ENCODE measurements at regions not wholly inside any gene's neighbourhood (a gene's known extent, or its start where the extent isn't known, plus 50 kb on each side); places are given as distances from the start of the nearest gene placed in this dataset.
"Not testable (repeated sequence)": the region's sequence is repeated elsewhere in the genome, so short reads cannot be mapped to it uniquely, and the experiment has no call there.

DNA sequence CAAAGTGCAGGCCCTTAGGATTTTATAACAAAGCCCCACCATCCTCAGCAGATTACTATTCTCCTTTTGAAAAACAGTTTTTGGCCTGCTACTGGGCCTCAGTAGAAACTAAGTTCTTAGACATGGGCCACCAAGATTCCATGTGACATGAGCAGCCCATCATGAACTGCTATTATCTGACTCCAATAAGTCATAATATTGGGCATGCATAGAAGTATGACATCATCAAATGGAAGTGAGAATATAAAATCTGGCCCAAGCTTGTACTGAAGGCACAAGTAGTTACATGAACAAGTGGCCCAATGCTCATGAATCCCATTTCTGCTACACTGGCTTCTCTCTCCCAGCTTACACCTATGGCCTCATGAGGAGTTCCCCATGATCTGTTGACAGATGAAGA, 404.8 kb downstream of the EPHA5 start:
- DNase-seq = no peak
- ATAC-seq = no peak
- intact Hi-C loops (cut with micrococcal nuclease) = no loop called here

DNA sequence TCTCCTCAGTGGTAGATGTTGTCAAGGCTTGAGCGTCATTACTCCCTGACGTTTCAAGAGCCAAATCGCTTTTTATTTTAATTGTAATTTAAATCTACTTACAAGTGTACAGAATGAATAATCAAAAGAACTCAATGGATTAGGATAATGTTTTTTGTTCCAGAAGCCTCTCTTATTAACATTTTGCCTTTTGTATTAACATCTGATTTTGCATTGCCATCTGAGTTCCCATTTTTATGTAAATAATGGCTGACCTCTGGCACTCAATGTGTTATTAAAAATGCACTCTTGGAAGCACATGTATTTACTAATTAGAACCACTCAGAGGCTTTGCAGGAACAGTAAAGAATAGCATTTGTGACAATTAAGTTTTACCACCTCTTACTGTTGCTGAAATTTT, 411.0 kb downstream of the EPHA5 start:
- ATAC-seq (no peak), DNase-seq (no peak)
- intact Hi-C loops (cut with micrococcal nuclease) = no loop called here

DNA sequence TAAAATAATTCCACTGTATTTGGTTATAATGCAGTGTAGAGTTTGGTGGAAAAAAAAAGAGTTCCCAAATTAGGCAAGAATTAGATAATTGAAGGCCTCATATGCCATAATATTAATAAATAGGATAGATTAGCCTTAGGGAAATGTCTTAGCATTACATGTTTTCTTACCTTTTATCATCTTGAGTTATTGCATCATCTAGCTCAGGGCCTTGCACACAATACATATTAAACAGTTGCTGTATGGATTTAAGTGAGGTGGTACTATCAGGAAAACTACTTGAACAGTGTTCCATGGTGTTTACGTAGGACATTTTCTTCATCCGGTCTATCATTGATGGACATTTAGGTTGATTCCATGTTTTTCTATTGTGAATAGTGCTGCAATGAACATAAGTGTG, 419.4 kb downstream of the EPHA5 start:
- ATAC-seq (no peak), DNase-seq (no peak)
- intact Hi-C loops (cut with micrococcal nuclease) = no loop called here

DNA sequence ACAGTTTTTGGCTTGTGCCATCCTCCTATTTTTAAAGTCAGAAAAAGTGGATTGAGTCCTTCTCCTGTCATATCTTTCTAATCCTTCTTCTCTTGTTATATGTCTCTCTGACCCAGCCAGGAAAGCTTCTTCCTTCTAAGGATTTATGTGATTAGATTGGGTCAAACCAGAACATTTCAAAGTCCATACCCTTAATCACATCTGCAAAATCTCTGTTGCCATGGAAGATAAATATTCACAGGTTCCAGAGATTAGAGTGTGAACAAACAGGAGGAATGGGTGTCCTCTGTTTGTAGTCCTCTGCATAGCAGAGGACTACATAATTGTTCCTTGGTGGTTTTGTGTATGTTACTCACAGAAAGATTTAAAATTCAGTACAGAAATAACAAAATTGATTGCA, 421.2 kb downstream of the EPHA5 start:
- DNase-seq (no peak), ATAC-seq (no peak)
- intact Hi-C loops (cut with micrococcal nuclease) = no loop called here

DNA sequence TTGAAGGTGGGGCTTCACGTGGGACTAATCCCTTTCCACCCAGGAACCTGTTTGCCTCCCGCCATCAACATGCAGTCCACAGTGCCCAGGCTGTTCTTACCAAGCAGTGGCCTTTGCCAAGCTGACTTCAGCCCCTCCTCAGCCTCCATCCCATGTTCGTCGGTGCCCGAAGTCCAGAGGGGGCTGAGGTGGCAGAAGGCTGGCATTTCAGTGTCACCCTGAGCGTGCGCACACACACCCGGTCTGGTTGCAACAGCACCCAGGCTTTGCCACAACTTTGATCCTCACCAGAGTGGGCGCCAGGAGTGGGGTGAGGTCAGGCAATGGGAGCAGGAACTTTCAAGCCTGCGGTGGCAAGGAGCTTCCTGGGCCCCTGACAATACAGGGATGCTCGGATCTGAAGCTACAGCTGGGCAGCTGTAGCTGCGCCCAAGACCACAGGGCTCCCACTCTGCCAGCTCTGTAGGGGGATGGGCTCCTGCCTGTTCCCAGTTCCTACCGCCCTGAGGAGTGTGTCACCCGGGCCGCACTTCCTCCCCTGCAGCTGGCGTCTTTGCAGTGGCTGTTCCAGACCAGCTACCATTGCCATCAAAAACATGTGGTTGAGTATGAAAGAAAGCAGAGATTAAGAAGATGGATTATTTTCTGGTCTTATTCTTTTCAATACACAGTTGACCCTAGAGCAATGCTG, 428.0 kb downstream of the EPHA5 start:
- ATAC-seq = no peak
- intact Hi-C loops (cut with micrococcal nuclease) = no loop called here
- no peak for DNase-seq

DNA sequence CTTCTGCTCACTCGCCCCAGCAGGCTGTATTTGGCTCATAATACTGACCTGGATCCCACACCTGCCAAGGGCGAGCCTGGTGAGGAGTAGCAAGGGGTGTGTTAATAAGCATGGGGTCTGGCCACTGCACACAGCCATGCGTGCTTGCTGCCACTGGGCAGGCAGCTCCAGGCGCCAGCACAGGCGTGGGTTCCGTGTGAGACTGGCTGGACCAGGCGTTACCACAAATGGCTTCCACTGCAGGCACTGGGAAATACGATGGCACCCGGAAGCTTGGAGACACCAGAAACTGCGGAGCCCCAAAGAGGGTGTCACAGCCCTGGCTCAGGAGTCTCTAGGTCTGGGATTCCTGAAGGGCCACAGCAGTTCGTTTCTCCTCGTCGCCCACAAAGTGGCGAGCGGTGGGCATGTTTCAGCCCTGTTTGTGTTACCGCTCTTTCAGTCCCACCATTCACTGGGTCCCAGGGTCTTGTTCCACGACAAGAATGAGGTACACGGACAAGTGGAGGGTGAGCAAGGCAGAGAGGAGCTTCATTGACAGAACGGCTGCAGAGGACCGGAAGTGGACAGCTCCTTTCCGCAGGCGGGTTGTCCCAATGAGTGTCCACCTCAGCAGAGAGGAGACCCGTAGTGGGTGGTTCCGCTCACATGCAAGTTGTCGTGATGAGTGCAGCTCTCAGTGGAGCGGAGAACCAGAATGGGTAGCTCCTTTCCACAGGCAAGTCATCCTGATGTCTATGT, 428.9 kb downstream of the EPHA5 start:
- ATAC-seq (no peak), DNase-seq (no peak)
- intact Hi-C loops (cut with micrococcal nuclease) = no loop called here

DNA sequence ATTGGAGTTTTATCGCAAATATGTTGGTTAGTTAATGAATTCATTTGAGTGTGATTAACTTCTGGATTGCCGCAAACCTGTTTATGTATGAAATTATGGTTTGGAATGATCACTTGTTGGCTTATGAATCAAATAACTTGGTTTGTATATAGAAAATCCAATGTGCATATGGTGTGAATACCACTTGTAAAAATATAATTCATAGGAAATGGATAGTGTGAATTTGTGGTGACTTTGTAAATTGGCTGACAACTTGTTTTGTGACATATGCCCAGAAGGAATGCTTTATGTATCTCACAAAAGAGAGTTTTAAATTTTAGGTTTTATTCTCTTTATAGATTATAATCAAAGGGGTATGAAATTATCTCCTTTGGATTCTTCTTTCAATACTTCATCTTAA, 436.2 kb downstream of the EPHA5 start:
- intact Hi-C loops (cut with micrococcal nuclease) = no loop called here
- no peak for DNase-seq
- ATAC-seq = no peak

DNA sequence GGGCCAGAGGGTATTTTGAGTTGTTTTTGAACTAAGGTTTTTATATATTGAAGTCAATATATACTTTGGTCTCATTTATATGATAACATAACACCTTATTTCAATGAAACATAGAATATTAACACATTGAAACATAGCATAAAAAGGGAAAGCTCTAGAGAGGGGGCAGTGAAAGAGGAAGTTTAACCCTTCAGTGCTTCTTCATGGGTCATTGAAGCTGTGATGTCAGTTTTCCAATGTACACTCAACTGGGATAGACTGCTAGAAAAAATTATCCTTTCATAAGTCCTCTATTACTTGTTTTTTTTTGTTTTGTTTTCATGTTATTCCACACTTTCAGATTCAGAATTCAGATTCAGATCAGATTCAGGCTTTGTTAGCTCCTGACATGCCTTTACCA, 442.7 kb downstream of the EPHA5 start:
- ATAC-seq (no peak), DNase-seq (no peak)
- intact Hi-C loops (cut with micrococcal nuclease) = no loop called here

DNA sequence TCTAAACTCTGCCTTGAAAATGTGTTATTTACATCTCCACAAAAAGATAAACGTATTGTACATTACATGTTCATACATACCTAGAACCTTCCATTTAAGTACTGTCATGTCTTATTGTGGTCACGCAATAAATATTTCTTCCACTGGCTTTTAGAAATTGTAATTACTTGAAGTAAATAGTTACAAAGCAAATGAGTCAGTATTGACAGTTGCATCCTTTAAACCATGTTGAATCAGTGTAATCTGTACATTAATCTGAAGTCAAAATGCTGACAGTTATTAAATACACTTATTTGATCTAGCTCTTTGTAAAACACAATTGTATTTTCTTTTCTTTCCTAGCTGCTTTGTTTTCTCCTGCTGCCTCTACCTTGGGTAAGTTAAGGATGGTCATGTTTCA, 446.7 kb downstream of the EPHA5 start:
- ATAC-seq = no peak
- DNase-seq = no peak
- intact Hi-C loops (cut with micrococcal nuclease) = no loop called here

DNA sequence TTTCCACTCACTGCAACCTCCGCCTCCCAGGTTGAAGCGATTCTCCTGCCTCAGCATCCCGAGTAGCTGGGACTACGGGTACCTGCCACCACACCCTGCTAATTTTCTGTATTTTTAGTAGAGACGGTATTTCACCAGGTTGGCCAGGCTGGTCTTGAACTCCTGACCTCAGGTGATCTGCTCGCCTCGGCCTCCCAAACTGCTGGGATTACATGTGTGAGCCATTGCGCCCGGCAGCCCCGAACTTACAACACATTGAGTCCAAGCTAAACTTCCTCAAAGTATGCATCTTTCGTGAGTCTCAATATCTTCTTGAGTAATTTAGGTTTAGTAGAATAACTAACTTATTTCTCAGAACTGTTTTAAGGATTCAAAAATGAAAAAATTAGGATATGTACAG, 447.2 kb downstream of the EPHA5 start:
- DNase-seq; ATAC-seq; intact Hi-C loops (cut with micrococcal nuclease): not testable (repeated sequence)

DNA sequence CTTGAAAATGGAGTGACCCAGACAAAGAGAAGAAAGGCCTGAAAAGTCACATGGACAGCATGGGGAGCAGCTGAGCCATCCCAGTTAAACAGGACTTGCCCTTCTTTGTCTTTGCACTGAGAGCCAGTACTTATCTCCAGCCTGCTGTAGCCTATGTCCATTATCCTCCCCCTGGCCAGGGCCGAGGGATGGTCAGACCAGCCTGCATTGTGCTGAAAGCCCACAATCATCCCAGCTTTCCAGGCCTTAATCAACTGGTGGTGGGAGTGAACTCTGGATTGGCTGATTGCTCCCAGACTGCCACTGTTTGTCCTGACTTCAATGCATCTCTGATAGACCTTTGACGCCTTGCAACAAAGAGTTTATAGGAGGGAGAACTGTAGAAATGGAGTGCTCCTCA, 453.1 kb downstream of the EPHA5 start:
- intact Hi-C loops (cut with micrococcal nuclease) = no loop called here
- ATAC-seq (no peak), DNase-seq (no peak)

DNA sequence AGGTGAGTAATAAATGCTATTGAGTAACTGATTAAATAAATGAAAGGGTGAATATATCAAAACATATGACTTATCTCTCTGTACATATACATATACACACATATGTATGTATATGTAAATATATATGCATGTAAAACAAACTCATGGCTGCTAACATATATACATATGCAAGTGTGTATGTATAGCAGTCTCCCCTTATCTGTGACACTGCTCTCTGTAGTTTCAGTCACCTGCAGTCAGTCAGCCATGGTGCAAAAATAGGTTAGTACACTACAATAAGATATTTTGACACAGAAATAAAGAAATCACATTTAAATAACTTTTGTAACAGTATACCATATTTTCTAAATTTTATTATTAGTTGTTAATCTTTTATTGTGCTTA, 467.4 kb downstream of the EPHA5 start:
- no peak for DNase-seq
- ATAC-seq = no peak
- intact Hi-C loops (cut with micrococcal nuclease) = no loop called here

DNA sequence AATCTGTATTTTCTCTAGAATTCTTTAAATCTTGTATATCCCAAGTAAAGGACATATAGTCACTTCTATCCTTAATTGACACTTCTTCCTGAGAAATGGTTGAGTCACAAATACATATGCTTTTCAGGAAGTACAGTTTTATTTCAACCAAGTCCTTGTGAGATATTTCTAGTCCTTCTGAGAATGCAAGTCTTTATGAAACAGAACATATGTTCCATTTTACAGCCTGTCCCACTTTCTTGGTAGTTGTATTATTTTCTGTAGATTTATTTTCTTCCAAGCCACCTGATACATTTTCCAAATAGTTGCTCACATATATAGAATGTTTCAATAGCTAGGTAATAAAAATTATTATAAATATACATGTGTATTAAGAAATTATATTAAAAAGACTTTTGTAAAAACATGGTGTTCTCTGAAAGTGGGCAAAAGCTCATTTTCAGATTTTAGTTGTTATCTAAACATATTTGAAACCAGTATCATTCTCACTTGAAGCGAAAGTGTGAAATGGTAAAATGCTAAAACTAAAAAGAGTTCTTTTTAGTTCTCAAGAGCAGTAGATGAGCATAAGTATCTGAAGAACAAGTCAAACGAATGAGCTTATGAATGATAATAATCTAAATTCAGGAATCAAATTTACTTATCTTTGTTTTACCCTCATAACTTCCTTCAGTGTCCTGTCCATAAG, 468.0 kb downstream of the EPHA5 start:
- intact Hi-C loops (cut with micrococcal nuclease) = no loop called here
- DNase-seq (no peak), ATAC-seq (no peak)

DNA sequence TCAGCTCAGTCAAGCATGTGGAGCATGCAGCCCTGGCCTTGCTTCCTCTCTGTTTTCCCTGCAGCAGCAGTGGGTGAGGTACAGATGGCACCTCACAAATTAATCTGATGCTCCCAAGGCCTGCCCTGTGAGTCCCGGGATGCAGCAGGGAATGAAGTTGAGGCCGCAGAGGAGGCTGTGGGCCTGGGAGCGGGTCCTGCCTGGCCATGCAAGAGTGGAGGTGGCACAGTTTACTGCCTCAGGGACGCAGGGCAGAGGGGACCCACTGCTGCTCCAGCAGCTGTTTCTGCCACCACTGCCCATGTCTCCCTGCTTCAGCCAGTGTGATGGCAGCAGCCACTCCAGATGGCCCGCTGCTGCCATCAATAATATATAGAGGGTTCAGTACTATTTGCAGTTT, 474.6 kb downstream of the EPHA5 start:
- ATAC-seq = no peak
- intact Hi-C loops (cut with micrococcal nuclease) = no loop called here
- no peak for DNase-seq

DNA sequence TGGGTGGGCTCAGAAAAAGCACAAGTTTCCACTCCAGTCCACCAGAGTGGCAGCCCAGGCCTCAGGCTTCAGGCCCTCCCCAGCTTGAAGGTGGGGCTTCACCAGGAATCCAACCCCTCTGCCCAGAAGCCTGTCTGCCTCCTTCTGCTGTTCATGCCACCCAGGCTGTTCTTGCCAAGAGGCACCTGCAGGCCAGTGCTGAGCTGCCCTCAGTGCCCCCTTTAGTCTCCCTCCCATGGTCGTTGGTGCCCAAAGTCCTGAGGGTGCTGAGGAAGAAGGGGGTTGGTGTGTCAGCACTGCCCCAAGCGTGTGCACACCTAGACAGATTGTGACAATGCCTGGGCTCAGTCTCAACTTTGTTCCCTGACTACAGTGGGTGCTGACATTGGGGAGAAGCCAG, 475.3 kb downstream of the EPHA5 start:
- ATAC-seq (no peak), DNase-seq (no peak)
- intact Hi-C loops (cut with micrococcal nuclease) = no loop called here

DNA sequence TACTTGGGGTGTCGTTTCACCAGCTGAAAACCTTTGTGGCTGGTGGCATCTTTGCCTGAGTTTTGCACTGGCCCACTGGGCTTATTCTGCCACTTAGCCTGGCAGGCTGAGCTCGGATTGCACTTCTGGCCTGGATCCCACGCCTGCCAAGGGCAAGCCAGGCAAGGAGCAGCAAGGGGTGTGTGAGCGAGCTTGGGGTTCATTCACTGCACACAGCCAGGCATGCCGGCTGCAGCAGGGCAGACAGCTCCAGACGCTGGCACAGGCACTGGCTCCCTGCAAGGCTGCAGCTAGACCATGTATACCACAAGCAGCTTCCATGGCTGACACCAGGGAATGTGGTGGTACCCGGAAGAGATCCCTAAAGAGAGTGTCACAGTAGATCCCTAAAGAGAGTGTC, 476.3 kb downstream of the EPHA5 start:
- no peak for ATAC-seq
- no peak for DNase-seq
- intact Hi-C loops (cut with micrococcal nuclease) = no loop called here

DNA sequence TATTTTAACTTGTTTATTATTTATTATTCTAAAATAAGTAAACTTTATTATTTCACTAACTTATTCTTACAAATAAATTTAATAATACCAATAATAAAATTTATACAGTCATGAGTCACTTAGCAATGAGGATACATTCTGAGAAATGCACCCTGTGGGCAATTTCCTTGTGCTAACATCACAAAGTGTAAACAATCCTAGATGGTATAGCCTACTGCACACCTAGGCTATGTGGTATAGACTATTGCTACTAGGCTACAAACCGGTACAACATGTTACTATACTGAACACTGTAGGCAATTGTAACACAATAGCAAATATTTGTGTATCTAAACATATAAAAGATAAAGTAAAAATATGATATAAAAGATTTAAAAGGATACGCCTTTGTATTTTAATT, 479.5 kb downstream of the EPHA5 start:
- intact Hi-C loops (cut with micrococcal nuclease) = no loop called here
- DNase-seq (no peak), ATAC-seq (no peak)

DNA sequence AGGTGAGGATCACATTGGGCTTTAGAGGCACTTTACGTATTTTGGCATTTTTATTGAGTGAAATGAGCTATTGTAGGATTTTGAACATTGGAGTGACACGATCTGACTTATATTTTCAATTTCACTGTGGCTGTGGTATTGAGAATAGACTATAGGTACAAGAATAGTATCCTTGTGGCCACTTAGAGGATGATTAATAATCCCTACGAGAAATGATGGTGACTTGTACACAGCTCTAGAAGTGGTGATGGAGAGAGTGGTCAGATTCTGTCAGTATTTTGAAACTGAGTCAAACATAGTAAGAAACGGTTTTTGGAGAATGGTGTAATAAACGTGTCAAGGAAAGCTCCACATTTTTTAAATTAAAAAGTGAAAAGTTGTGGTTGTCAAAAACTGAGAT, 494.7 kb downstream of the EPHA5 start:
- ATAC-seq (no peak), DNase-seq (no peak)
- intact Hi-C loops (cut with micrococcal nuclease) = no loop called here

DNA sequence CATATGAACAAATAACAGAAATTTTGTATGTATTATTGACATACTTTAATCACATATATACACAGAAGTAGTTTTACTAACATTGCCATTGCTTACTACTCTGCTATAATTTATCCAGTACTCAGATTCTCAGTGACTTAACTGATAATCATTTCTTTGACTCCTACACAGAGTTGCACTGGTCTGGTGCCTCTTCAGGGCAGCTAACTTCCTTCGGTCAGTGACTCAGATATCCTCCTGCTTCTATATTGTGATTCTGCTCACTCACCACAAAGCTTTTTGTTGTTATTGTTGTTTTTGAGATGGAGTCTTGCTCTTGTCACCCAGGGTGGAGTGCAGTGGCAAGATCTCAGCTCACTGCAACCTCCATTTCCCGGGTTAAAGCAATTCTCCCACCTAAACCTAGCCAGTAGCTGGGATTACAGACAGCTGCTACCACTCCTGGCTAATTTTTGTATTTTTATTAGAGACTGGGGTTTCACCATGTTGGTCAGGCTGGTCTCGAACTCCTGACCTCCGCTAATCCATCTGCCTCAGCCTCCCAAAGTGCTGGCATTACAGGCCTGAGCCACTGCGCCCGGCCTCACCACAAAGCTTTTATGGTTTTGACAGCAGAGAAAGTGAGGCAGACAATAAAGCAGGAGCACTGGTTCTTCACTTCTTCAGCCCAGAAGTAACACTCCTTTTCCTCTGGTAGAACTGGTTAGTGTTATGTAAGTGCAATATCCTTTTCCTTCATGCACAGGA, 499.3 kb downstream of the EPHA5 start:
- DNase-seq (no peak), ATAC-seq (no peak)
- intact Hi-C loops (cut with micrococcal nuclease) = no loop called here

DNA sequence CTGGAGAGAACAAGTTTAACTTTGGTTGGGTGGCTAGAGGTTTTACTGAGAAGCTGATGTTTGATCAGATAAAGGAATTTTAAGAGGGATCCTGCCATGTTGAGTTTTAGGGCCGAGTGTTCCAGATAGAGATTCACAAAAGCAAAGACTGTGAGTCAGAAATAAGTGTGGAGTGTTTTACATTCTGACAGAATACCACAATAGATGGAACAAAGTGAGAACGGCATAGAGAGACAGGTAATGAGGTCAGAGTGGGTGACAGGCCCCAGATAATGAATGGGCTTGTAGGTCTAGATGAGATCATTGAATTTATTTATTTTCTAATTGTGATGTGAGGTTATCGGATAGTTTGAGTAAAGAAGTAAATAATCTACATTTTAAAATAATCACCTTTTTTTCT, 502.6 kb downstream of the EPHA5 start:
- intact Hi-C loops (cut with micrococcal nuclease) = no loop called here
- DNase-seq = no peak
- ATAC-seq = no peak
